GM21723 (cell line): ENCODE measurements at regions not wholly inside any gene's neighbourhood (a gene's known extent, or its start where the extent isn't known, plus 50 kb on each side); places are given as distances from the start of the nearest gene placed in this dataset.

Experiments used
- ATAC-seq: cut with Tn5 transposase; IDR thresholded peaks from one replicate; pipeline ENCODE4 v1.9.1; 2021; ENCODE audit warnings: mild to moderate bottlenecking, moderate library complexity; ENCODE audit not compliant: unreplicated experiment

- no peak for ATAC-seq
These were observed 716.7 kb upstream of the TMEM132C start for GRCh38 chr12:127550271-127550670.

DNA sequence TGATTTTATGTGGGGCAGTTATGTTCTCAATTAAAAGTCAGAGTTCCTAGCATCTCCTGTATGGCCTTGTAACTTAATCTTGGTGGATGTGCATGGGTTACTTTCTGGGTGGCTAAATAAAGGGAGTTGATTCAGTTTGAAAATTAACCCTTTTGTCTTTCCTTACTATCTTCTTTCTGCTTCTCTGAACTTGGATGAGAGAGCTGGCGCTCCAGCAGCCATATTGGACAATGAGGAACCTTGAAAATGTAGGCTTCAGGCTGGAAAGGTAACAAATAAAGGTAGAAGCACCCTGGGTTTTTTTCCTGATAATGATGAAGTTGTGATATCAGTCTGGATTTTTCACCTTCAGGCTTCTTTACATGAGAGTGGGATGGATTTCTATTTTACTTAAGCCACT is 714.1 kb upstream of the TMEM132C start:
- ATAC-seq = no peak

DNA sequence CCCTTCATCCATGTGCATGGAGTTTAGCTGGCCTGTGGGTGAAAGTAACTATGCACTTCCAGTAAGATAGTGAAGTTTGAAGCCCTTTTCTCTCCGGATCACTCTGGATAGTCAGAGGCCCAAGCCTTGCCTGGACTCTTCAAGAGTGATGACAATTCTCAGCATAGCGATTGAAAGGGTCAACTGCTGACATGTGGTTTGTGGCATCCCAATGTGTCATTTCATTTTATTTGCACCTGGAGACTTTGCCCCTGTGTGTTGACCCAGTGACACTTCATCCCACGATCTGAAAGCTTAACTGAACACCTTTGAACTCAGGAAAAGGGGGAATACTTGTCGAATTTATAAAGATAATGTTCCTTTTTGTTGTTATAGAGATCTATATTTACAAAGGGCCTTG is 711.9 kb upstream of the TMEM132C start:
- no peak for ATAC-seq

DNA sequence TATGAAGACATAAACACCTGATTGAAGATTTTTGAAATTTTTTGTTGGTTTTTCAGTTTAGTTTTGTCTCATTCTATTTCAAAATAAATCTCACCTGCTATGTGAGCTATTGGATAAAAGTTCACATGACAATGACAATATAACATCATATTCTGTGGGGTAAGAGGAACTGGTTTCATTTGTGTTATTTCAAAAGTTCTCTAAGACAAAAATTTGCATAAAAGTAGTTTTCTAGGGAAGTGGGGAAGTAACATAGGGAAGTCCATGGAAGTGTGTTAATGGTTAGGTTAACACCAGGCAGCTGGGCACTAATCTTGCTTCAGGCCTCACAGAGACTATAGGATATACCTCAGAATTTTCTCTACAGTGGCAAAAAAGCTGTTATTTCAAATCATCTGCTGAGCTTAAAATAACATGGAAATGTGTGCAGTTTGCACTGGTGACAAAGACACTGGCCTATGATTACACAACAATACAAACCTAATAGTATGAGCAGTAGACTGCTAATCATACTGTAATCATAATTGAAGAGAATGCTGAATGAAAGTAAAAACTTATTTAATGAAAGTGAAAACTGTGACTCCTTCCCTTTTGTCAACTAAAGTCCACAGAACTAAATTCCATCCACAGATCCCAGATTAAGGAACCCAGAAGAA is 710.6 kb upstream of the TMEM132C start:
- no peak for ATAC-seq

DNA sequence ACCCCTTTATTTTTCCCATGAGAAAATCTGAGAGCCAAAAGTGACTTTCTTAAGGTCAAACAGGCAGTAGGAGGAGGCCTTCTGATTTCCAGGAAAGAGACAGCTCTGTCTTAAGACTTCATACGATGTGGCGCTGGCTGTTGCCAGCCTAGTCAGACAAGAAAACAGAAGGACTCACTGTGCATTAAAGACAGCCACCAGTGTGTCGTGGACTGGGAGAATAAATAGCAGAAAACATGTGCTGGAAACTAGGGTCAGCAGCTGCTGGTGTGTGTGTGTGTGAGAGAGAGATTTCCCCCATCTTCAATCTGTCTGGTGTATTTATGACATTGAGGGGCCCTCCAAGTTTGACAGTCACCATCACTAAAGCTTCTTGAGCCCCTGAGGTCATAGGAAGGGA is 708.6 kb upstream of the TMEM132C start:
- no peak for ATAC-seq

- ATAC-seq = no peak
These were observed 707.5 kb upstream of the TMEM132C start for GRCh38 chr12:127559349-127560040.

- no peak for ATAC-seq
These were observed 706.9 kb upstream of the TMEM132C start for GRCh38 chr12:127560041-127560478.

DNA sequence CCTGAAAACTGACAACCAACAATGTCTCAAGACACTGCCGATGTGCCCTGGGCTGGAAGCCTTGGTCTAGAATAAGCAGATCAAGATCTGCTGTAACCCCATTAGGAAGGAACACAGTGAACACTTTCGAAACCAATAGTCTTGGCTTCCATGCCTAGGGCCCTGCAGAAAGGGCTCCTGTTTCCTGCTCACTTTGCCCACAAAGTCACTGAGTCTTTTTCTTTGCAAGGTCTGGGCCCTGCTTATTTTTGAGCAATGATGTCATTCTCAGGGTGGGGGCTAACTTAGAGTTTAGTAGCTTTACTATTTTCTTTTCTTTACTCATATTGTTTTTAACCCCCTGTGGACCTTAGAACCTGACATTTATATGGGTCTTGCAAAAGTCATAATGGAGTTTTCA is 704.2 kb upstream of the TMEM132C start:
- ATAC-seq = no peak

DNA sequence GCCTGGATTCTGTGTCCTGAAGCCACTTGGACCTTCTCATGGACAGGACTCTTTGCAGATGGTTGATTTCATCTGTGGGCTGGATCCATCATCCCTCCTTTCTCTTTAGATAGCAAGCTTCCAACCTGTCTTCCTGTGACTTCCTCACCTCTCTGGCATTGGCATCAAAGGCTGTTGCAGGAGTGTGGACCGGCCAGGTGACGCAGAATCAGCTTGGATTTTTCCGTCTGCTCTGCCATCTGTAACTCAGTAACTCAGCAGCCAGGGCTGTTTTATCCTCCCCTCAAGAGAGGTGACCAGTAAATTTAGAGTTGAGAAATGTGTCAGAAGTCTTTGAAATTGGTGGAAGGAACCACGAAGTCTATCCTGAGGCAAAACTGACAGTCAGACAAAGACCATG is 701.7 kb upstream of the TMEM132C start:
- no peak for ATAC-seq

- no peak for ATAC-seq
These were observed 699.4 kb upstream of the TMEM132C start for GRCh38 chr12:127567531-127567930.

DNA sequence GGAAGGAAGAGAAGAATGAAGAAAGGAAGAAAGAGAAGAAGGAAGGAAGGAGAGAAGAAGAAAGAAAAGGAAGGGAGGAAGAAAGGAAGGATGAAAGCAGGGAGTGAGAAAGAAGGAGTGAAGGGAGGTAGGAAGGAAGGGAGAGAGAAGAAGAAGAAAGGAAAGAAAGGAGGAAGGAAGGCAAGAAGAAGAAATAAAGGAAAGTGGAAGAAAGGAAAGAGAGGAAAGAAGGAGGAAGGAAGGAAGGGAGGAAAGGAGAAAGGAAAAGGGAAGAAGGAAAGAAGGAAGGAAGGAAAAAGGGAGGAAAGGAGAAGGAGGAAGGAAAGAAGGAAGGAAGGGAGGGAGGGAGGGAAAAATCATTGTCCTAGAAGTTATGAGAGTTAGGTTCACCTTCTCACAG is 696.6 kb upstream of the TMEM132C start:
- no peak for ATAC-seq

GRCh38 chr12:127570793-127571360 is 696.1 kb upstream of the TMEM132C start:
- ATAC-seq = no peak

DNA sequence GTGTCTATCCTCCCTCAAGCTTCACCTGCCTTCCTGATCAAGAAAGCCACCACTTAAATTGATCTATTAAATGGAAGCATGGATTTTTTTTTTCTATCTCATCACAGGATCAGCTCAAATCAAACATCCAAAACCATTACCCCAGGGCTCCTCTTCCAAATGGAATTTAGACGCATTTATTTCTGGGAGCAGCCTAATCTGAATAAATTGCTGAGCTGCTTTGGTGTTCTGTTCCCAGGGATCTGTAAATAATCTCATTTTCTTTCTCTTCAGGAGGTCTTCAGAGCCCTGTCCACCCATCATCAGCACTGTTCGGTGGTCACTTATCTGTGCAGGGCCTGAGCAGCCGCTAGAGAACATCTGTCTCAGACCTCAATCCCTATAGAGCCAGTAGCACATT is 695.4 kb upstream of the TMEM132C start:
- ATAC-seq = no peak

DNA sequence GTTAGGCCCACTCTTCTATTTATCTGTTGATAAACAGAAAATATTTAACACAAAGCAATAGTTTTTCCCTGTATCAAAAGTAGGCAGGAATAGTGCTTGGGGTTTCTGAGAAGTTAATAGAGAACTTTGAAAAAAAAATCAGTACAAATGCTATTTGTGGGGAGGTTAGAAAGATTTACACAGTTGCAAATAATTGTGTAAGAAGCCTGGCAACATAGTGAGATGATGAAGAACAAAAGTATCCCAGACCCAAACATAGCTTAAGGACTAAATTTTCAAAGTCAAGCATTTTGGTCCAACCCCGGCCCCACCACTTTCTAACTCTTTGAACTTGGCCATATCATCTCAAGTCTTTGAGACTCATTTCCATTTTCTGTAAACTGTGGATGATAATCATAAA is 687.5 kb upstream of the TMEM132C start:
- ATAC-seq = no peak

DNA sequence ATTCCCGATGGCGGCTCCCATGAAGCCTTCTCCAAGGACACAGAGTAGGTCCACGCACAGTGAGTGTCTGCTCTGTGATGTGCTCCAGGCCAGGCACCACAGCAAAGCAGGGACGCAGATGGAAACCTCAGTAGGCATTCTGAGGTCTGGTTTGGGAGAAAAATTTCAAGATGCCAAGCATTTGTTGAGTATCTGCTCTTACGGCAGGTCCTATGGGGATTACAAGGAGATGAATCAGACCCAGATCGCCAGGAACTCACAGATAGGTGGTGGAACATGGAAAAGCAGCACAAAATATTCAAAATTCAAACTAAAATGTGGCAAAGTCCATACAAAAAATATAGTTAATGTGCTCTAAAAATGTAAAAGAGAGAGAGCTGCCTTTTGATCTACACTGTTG is 684.9 kb upstream of the TMEM132C start:
- ATAC-seq = no peak

GRCh38 chr12:127583041-127583440 is 683.9 kb upstream of the TMEM132C start:
- ATAC-seq = no peak

- no peak for ATAC-seq
These were observed 678.7 kb upstream of the TMEM132C start for GRCh38 chr12:127588249-127588648.

- no peak for ATAC-seq
These were observed 677.4 kb upstream of the TMEM132C start for GRCh38 chr12:127589541-127589940.

DNA sequence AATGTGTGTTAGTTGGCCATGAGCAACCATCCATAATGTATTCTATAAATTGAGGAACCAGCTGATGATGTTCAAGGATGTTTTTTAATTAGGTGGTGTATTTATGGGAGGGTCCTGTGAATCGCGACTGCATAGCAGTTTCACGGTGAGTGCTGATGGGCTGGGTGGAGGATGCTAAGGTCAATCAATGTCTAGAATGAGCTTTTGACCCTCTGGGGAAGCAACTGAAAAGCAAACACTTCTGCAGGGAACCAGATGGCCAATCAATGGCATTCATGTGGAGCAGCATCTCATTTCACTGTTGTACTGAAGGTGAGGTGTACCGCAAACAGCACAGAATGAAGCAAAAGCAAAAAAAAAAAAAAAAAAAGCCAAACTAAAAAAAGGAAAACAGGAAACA is 676.1 kb upstream of the TMEM132C start:
- ATAC-seq = no peak

DNA sequence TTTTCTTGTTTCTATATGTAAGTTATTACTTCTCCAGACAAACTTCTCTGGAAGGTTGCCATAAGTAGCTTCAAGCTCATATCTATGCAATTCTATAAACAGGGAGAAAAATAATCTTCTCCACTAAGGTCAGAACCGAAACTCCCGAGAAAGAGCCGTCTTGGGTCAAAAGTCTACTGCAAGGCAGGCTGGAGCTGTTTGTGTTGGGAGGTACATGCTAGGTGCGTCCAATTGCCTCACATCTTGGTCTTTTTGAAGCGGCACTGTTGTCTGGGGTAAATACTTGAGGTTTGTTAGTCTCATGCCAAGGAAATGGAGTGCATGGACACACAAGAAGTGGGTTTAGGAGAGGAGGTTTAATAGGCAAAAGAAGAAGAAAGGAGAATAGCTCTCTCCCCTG is 674.7 kb upstream of the TMEM132C start:
- ATAC-seq = no peak

- ATAC-seq = no peak
These were observed 672.5 kb upstream of the TMEM132C start for GRCh38 chr12:127594351-127594970.

GRCh38 chr12:127595506-127595905 is 671.5 kb upstream of the TMEM132C start:
- ATAC-seq = no peak
